OCI-LY7 (cell line): ENCODE measurements at regions not wholly inside any gene's neighbourhood (a gene's known extent, or its start where the extent isn't known, plus 50 kb on each side); places are given as distances from the start of the nearest gene placed in this dataset.

ENCODE experiments used
- BruUV-seq: library from RNA; stranded (reverse); fragments of 400-500 nt; replicated peaks from 2 replicates; lab custom pipeline; 2021; lab: Mats Ljungman, UMichigan
- CTCF ChIA-PET: fragments of 300-600 bp; sonication (Branson Sonifier 250); formaldehyde crosslinking; loops from one replicate; lab custom pipeline; 2022; ENCODE audit warnings: antibody characterized with exemption; ENCODE audit not compliant: unreplicated experiment; lab: Charles Lee
- POLR2A ChIA-PET: fragments of 300-600 bp; sonication (Branson Sonifier 250); formaldehyde crosslinking; loops from one replicate; lab custom pipeline; 2022; ENCODE audit warnings: antibody characterized with exemption; lab: Charles Lee
- DNase-seq: peaks from one replicate; pipeline ENCODE4 v3.0.0-alpha.2; 2015; ENCODE audit warnings: low spot score
- H2AFZ ChIP-seq: fragments of 200-600 bp; sonication (generic), shearing (Covaris generic); 2 replicates; pipeline ENCODE4 v1.6.1; 2014; ENCODE audit warnings: mild to moderate bottlenecking, antibody characterized with exemption, low read length, moderate library complexity
- H3K27ac ChIP-seq: fragments of 200-600 bp; sonication (generic); 2 replicates; pipeline ENCODE4 v1.5.1; 2014; ENCODE audit warnings: mixed run types, low read depth, mild to moderate bottlenecking, moderate library complexity, low read length, inconsistent platforms; ENCODE audit not compliant: poor library complexity, severe bottlenecking
- H3K36me3 ChIP-seq: fragments of 200-600 bp; sonication (generic); 2 replicates; pipeline ENCODE4 v1.6.1; 2014; ENCODE audit warnings: mild to moderate bottlenecking, antibody characterized with exemption, low read length, moderate library complexity, mixed read lengths; ENCODE audit not compliant: insufficient read depth
- H3K4me1 ChIP-seq: fragments of 200-600 bp; sonication (generic); 2 replicates; pipeline ENCODE4 v1.5.1; 2014; ENCODE audit warnings: mild to moderate bottlenecking, low read length; ENCODE audit not compliant: insufficient read depth, poor library complexity, severe bottlenecking
- H3K4me2 ChIP-seq: fragments of 200-600 bp; sonication (generic); 2 replicates; pipeline ENCODE4 v1.6.1; 2014; ENCODE audit warnings: mild to moderate bottlenecking, low read length
- H3K4me3 ChIP-seq: fragments of 200-600 bp; sonication (generic); 2 replicates; pipeline ENCODE4 v1.5.1; 2014; ENCODE audit warnings: mild to moderate bottlenecking, low read depth, low read length; ENCODE audit not compliant: poor library complexity, severe bottlenecking
- H3K79me2 ChIP-seq: fragments of 200-600 bp; sonication (generic); 2 replicates; pipeline ENCODE4 v1.6.1; 2016; ENCODE audit warnings: low read depth, mild to moderate bottlenecking, low read length, moderate library complexity, mixed read lengths; ENCODE audit not compliant: insufficient read depth
- H3K9me2 ChIP-seq: fragments of 200-600 bp; sonication (generic); 2 replicates; pipeline ENCODE4 v1.6.1; 2016; ENCODE audit warnings: mild to moderate bottlenecking, low read length, mixed read lengths; ENCODE audit not compliant: insufficient read depth
- H3K9me3 ChIP-seq: fragments of 200-600 bp; sonication (generic); 2 replicates; pipeline ENCODE4 v1.6.1; 2014; ENCODE audit warnings: mild to moderate bottlenecking, mixed run types, low read length, mixed read lengths
- H4K20me1 ChIP-seq: fragments of 200-600 bp; sonication (generic); 2 replicates; pipeline ENCODE4 v1.6.1; 2014; ENCODE audit warnings: mild to moderate bottlenecking, antibody characterized with exemption, low read length, moderate library complexity, mixed read lengths; ENCODE audit not compliant: insufficient read depth
- CTCF ChIP-seq: fragments of 200-600 bp; sonication (generic); conservative IDR thresholded peaks from 2 replicates; pipeline ENCODE4 v1.5.1; 2014; ENCODE audit warnings: mild to moderate bottlenecking, antibody characterized with exemption, low read length, moderate library complexity, mixed read lengths
- EZH2phosphoT487 ChIP-seq: fragments of 200-600 bp; sonication (generic); IDR thresholded peaks from 2 replicates; pipeline ENCODE4 v1.6.1; 2018; ENCODE audit warnings: low read depth, borderline replicate concordance, mild to moderate bottlenecking, mixed run types, antibody characterized with exemption, low read length, moderate library complexity, mixed read lengths
- intact Hi-C: fragments of 100-400 bp; cut with micrococcal nuclease; formaldehyde crosslinking; loops from one replicate; pipeline ENCODE4 v1.10.0; 2022; ENCODE audit not compliant: unreplicated experiment

GRCh38 chr17:77807746-77808441, 150.6 kb upstream of the TNRC6C start:
- H3K4me3 ChIP-seq: no peak overlapping the region
- no peak overlapping the region for H2AFZ ChIP-seq
- H3K36me3 ChIP-seq: no peaks in the 10 kb centered on the region
- POLR2A ChIA-PET: interaction anchor here (0.6 kb wide), 1 partner anchor 70 kb away, joined by 4 read pairs; no protein-coding TSS in a partner anchor
- no peaks in the 10 kb centered on the region for H4K20me1 ChIP-seq
- no peaks in the 10 kb centered on the region for H3K9me2 ChIP-seq
- H3K4me2 ChIP-seq: no peak overlapping the region
- H3K27ac ChIP-seq: no peak overlapping the region
- H3K4me1 ChIP-seq: no peaks in the 10 kb centered on the region
- no peak for DNase-seq
- BruUV-seq: no TSS peak
- intact Hi-C loops: no loop called here
- no peak for TF ChIP-seq CTCF
- no peak for TF ChIP-seq EZH2phosphoT487
- CTCF ChIA-PET: no interaction called here
- no peaks in the 10 kb centered on the region for H3K79me2 ChIP-seq
- no peaks in the 10 kb centered on the region for H3K9me3 ChIP-seq

GRCh38 chr17:77808686-77809425, 149.6 kb upstream of the TNRC6C start:
- TF ChIP-seq EZH2phosphoT487: no peak
- TF ChIP-seq CTCF: no peak
- Histone ChIP-seq H3K4me2 (no peak overlapping the region), H2AFZ (no peak overlapping the region), H3K4me3 (no peak overlapping the region), H3K79me2 (no peaks in the 10 kb centered on the region), H3K36me3 (no peaks in the 10 kb centered on the region), H3K9me2 (no peaks in the 10 kb centered on the region), H3K27ac (no peak overlapping the region), H3K4me1 (no peaks in the 10 kb centered on the region), H4K20me1 (no peaks in the 10 kb centered on the region), H3K9me3 (no peaks in the 10 kb centered on the region)
- POLR2A ChIA-PET: no interaction called here
- no TSS peak for BruUV-seq
- CTCF ChIA-PET: no interaction called here
- no peak for DNase-seq
- intact Hi-C loops: no loop called here

- Histone ChIP-seq H3K9me2 (no peaks in the 10 kb centered on the region), H4K20me1 (no peaks in the 10 kb centered on the region), H3K79me2 (no peaks in the 10 kb centered on the region), H3K4me1 (no peaks in the 10 kb centered on the region), H3K27ac (no peak overlapping the region), H2AFZ (no peak overlapping the region), H3K36me3 (no peaks in the 10 kb centered on the region), H3K4me2 (no peak overlapping the region), H3K4me3 (no peak overlapping the region), H3K9me3 (no peaks in the 10 kb centered on the region)
- intact Hi-C loops: no loop called here
- ChIA-PET CTCF (no interaction called here), POLR2A (no interaction called here)
- no peak for DNase-seq
- no TSS peak for BruUV-seq
- TF ChIP-seq CTCF (no peak), EZH2phosphoT487 (no peak)
These were observed 148.7 kb upstream of the TNRC6C start for GRCh38 chr17:77809814-77810213.
